RKO (cell line): ENCODE measurements at regions not wholly inside any gene's neighbourhood (a gene's known extent, or its start where the extent isn't known, plus 50 kb on each side); places are given as distances from the start of the nearest gene placed in this dataset.
A peak's percentile ranks its signal among the peaks of the same experiment; 100 is the strongest.

Experiments used
- DNase-seq: peaks from one replicate; pipeline ENCODE4 v3.0.0-alpha.2; 2016; ENCODE audit warnings: low spot score

DNA sequence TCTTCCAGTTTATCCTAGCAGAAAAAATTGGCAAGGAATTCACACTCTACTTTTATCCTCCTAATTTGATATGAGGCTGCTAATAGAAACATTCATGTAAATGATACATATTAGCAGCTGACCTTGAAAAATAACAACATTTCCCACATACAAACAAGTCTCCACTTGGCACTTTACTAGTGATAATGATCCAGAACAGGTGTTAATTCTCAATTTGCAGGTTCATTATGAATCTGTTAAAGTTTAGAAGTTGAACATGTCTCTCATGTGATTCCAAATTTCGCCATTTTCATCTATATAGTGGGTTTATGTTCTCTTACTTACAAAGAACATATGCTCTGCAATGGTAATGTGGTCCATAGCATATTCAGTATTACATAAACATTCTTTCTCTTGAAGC, 1396.8 kb upstream of the LRRTM3 start:
- no peak for DNase-seq

DNA sequence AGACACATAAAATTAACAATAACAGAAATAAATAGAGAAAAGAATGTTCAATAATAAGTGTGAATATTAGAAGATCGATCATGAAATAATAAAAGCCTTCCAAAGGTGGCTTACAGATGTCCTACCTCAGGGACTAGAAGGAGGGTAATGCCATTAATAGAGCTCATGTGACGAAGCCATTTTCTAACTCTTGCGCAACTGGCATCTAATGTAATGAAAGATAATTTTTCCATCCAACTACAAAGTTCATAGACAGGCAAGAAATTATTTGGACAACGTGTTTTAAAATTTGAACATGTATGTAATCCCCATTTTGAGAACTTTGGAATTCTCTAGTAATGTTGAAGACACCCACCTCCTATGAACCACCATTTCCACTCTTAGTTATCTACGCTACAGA, 1394.3 kb upstream of the LRRTM3 start:
- no peak for DNase-seq

DNA sequence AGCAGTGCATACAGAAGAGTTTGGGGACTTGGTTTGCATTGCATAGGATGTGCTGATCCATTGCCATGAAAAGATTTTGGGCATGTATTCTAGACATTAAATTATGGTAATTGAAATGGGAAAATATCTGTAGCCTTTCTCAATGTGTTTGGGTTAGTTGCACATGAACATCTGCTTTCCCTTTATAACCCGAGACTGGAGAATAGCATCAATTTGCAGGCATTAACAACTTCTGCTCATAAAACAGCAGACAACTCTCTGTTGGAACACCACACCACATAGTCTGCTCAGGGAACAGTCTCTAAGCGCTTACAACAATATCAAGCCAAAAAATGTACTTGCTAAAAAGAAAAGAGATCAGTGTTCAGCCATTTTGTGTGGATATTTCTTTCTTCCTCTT, 1391.1 kb upstream of the LRRTM3 start:
- no peak for DNase-seq

DNA sequence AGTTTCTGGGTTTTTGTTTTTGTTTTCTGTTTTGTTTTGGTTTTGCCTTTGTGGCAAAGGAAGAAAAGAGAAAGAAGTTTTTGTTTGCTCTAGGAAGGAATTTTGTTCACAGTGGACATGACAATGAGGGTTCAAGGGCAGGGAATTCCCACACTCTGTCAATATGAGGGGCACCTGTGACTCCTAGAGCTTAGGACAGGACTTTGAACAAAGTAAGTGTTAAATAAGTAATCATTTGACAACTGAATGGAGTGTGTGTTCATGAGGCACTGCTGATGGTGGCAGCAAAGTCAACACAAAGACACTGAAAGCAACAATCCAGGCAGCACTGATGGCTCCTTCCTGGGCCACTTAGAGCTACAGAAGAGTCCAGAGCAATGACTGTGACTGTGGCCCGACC, 1381.1 kb upstream of the LRRTM3 start:
- no peak for DNase-seq

DNA sequence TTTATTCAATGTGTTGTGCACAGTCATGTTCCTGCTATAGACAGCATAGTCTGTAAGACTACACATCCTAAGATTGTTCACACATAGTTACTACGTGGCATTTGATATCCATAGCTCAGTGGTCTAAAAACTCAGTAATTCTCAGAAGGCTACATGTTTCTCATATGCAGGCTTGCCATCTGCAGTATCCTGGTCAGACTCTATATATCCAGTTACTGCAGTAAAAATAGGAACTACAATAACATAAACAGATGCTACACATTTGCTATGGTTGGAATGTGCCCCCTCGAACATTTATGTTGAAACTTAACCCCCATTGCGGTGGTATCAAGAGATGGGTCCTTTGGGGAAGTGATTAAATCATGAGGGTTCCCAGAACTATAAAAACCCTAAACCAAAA, 1377.8 kb upstream of the LRRTM3 start:
- DNase-seq = no peak

DNA sequence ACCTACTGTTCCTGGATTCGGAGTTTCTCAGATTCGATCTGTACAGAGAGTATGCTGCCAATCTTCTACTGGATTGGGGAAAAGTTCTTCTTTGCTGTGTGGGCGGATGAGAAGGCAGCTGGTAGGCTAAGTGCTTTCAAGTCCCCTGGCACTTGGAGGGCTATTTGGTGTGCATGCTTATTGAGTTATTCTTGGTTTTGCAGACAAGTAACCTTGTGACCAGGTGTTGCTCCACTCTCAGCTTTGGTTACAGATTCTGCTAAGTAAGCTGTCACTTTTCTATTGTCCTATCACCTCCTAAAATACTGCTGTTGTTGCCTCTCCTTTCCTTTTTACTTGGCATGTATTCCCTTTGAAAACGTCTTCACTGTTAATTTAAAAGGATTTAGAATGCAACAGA, 1375.1 kb upstream of the LRRTM3 start:
- DNase-seq = no peak

DNA sequence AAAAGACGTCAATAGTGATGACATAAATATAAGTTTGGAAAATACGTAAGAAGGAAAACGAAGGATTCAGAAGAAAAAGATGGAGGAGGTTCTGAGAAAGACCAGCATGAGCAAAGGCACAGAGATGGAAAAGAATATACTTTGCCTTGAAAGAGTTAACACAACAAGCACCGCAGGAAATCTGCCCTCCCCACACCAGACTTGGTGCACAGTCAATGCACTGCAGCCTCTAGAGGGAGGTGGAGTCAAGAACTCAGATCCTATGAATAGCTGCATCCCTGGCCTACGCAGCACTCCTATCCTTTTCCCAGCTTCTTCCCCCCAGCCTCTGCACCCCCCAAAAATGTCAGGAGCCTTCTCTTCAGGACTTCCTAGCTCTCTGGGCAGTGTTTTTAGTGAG, 1370.6 kb upstream of the LRRTM3 start:
- no peak for DNase-seq

DNA sequence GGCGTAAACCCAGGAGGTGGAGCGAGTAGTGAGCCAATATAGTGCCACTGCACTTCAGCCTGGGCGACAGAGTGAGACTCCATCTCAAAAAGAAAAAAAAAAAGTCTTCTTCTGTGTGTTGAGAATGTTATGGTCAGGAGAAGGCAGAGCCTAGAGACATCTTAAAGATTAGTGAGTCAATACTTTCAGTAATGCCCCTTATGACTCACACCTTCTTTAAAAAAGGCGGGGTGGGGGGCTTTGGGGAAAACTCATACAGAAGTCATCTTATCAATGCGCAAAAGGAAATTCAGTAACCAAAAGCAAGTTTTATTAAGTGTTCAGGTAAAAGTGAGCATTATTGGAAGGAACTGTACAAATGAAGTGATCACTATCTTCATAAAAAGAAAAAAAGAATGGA, 1369.8 kb upstream of the LRRTM3 start:
- DNase-seq = no peak

DNA sequence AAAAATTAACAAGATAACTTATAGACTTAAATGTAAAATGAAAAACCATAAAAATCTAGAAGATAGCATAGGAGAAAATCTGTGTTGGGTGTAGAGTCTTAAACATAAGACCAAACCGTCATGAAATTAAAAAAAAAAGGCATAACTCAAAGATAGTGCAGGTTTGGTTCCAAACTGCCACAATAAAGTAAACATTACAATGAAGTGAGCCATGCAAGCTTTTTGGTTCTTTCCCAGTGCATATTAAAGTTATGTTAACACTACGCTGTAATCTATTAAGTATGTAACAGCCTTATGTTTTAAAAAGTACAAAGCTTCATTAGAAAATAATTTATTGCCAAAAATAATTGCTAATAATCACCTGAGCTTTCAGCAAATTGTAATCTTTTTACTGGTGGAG, 1366.5 kb upstream of the LRRTM3 start:
- DNase-seq = no peak

DNA sequence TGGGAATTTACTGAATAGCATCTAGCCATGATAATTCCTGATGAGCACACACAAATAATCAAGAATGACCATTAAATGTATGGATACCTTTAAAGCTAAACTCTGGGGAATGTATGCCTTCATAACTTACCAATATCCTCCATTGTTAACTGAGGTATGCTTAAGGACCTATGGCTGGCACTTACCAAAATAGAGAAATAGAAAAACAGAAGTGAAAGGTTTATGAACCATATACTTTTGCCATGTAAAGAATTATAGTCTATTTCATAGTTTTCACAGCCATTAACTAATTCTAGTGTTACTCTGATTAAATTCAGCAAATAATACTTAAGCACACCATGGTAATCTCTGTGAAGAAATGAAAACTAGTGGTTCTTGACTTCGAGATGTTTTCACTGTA, 1360.6 kb upstream of the LRRTM3 start:
- DNase-seq = no peak

DNA sequence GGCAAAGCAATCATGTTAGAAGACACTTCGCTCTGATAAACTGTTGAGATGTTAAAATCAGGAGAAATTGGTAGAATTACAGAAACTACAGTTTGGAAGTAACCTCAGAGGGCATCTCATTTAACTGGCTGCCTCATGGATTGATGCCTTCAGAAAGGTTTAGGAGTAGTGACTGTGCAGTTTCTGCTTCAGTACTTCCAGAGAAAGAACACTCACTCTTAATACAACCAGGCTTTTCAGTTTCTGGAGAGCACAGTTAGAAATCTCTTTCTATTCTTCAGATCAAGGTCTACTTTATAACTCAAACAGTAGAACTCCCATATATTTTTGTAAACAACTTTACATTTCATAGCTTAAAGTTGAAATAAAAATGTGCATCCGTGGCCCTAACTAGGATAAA, 1358.9 kb upstream of the LRRTM3 start:
- DNase-seq = no peak

DNA sequence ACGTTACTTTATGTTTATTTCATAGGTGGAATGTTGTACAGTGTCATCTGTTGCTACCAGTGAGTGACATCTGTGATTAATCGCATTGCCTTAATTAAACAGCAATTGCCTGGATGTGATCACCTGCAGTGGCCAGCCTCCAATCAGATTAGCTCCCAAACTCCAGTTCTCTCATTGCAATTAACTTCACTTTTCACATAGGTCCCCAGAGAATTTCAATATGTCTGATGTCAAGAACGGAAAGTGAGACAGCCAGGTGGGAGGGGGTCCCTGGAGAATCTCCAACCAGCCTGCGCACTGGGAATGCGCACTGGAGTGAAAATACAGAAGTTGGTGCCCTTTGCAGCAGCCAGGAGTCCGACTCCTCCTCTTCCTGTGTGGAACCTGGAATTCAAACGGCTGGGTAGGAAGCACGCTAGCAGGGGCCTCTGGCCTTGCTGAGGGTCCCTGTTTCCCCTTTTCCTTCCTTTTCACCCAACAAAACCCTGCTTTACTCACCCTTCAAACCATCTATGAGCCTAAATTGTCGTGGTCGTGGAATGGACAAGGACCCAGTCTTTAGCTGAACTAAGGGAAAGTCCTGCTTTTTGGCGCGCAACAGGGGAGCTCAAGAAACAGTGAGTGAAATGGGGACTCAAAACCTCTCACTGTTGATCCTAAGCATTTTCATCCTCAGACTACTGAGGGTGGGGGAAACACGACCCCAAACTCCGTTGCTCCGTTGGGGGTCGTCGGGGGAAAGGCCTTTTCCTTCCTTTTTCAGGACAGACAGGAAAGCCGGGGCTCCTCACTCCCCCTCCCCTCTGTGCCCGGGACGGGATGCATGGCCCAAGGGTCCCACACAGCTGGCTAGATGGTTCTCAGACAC, 1355.5 kb upstream of the LRRTM3 start:
- peak; percentile 65 for DNase-seq

DNA sequence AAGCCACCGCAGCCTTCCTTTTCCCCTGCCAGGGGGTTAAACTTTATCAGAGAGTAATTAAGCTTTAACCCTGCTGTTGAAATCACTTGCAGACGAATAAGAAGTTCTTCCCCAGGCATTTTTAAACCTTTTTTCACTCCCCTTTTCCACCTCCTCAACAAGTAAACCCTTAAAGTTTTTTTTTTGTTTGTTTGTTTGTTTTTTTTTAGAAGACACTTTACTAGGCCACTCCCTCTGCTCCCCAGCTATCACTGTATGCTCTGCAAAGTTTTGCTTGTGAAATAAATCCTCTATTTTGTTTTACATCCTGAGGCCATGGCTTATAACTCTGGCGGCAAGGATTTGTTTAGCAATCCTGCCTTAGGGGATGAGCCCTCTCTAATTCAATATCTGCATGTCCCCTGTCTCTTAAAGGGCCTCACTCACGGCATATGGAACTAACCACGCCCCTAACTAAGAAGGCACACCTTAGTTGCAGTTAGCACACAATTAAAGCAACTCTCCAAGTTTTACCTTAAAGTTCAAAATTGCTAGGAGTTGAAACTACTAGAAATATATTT, 1354.7 kb upstream of the LRRTM3 start:
- DNase-seq = peak; percentile 32

DNA sequence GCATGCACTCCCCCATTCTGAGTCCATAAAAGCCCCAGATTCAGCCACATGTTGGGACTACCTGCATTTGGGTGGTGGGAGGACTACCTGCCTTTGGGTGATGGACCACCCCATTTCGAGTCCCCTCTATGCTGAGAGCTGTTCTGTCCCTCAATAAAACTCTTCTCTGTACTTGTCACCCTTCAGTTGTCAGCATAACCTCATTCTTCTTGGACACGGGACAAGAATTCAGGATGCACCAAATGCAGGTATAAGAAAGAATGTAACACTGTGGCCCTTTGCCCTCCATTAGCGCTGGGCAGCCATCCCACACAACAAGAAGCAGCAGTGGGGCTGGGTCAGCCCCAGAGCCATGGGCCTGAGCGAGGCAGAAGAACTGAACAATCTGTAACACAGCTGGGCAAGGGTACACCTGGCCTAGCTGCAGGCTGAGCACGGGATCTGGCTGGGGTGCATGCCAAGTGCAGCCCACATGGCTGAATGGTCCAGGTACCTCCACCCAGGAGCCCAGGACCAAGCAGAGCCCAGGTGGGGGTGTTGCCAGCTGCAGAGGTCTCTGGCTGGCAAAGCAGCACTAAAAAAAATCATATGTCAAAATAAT, 1344.3 kb upstream of the LRRTM3 start:
- DNase-seq = no peak

DNA sequence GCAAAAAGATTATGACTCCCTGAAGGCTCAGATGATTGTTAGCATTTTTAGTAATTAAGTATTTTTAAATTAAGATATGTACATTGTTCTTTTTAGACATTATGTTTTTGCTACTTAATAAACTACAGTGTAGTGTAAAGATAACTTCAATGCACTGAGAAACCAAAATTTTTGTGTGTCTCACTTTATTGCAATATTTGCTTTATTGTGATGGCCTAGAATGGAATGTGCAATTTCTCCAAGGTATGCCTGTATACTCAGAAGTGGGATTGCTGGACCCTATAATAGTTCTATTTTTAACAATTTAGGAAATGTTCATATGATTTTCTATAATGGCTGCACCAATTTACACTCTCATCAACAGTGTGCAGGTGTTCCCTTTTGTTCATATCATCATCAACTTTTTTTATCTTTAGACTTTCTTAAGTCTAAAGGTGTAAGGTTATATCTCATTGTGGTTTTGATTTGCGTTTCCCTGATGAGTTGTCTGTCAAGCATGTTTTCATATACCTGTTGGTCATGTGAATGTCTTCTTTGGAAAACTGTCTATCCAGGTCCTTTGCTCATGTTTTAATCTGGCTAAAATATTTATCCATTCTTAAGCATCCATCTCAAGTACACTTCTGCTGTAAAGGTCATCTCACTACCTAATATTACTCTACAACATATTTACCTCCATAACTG, 1323.5 kb upstream of the LRRTM3 start:
- DNase-seq = no peak

DNA sequence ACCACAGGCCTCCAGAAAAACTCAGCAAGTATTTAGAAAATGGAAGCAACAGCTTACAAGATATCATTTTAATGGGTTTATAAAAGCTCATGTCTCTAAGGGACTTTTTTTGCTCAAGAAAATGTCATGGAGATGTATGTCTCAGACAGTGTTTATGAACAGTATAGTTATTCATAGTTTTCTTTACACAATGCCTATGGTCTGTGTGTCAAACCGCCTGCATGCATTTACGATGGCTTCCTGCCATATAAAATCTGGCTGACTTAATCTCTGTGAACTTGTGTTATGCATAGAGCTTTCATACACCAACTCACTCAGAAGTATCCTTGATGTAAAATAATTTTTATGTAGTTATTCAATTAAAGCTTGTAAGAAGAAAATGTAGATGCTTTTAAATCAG, 1314.2 kb upstream of the LRRTM3 start:
- no peak for DNase-seq

DNA sequence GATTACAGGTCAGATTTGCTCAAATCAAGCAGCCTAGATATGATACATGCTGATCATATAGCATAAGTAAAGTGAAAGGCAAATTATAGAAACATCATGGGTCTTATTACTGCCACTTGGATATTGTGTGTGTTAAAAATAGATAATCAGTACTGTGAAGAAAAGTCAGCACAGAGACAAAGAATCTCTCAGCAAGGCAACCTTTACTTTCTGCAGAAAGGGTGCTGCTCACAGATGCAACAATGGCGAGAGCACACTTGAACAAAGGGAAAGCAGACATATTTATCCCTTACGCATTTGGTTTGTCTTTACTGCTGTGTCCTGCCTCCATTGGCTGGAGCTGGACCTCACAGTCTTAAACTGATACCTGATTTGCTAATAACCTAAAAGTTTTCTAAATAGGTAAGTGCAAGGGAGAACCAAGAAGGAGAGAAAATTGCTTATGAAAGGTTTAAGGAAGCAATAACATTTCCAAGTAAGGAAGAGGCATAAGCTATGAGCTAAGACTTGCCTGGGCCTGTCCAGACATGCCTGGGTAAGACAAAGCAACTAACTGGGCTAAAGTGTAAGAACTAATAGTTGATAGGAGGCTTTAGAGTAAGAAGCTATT, 1310.8 kb upstream of the LRRTM3 start:
- no peak for DNase-seq

DNA sequence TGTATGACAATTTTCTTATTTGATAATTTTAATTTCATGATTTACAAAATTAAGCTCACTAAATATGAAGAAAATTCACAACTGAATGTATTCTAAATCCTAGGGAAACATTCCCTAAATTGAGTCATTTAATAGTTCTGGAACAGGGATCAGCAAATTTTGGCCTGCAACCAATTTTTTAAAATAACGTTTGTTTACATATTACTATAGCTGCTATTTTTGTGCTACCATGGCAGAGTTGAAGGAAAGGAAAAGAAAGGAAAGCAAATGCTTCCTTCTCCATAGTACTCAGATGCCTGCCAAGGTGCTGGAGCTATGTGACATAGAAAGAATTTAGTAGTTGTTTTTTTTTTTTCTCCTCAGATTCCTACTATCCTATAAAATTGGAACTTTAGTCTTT, 1307.7 kb upstream of the LRRTM3 start:
- no peak for DNase-seq

DNA sequence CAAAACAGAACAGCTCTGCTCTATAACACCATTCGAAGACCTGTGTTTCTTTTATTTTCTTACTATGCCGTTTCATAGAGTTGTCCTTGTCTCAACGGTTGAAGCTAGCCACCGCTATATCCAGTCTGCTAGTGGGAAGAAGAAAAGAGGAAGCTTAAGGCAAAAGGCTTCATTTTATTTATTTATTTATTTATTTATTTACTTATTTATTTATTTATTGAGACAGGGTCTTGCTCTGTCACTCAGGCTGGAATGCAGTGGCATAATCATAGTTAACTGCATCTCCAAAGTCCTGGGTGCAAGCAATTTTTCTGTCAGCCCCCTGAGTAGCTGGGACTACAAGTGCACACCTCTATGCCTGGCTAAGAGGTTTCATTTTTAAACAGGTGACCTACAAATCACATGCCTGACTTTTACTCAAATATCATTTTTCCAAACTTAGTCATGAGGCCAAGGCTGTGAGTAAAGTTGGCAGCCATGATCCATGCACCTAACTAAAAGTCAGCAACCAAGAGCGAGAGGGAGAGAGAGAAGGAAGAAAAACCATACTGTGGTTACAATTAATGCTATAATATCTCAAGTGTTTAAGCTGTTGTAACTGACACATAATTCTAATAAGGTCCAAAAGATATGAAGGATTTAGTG, 1305.3 kb upstream of the LRRTM3 start:
- no peak for DNase-seq

DNA sequence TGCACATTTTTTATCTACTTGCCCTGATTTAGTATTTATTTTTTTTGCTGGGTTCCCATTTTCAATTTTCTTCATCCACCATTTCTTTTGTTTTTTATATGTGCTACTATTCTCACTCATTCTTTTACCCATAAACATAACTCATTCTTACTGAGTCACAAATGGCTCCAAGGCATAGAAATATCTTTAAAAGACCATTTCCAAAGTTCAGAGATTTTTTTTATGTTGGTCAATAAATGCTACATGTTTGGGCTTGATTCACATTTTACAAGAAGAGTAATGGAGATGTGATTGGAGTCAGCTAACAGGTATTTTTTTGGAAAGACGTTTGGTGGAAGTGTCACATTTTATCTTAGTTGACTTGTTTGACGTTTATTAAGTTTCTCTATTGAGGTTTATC, 1303.2 kb upstream of the LRRTM3 start:
- DNase-seq = no peak

DNA sequence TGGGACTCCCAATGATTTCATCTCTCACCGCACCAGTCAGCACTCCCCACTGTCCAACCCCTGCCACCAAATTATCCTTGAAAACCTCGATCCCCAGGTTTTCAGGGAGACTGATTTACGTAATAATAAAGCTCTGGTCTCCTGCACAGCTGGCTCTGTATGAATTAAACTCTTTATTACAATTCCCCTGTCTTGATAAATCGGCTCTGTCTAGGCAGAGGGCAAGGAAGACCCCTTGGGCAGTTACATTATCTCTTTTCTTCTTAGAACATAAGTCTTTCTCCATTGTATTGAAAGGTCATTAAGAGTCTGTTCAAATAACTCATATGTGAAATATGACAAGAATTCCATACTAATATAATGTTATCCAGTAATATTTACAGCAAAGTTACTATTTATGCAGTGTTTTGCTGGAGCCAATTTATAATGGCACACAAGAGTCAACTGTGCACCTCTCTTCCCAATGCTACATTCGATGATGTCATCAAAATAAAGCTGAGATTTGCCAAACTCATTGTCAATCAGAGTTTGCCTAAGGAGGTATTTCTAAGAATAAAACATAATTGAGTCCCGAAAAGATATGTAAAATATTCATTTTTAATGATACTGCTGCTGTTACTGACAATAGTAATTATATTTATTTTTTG, 1297.2 kb upstream of the LRRTM3 start:
- no peak for DNase-seq

DNA sequence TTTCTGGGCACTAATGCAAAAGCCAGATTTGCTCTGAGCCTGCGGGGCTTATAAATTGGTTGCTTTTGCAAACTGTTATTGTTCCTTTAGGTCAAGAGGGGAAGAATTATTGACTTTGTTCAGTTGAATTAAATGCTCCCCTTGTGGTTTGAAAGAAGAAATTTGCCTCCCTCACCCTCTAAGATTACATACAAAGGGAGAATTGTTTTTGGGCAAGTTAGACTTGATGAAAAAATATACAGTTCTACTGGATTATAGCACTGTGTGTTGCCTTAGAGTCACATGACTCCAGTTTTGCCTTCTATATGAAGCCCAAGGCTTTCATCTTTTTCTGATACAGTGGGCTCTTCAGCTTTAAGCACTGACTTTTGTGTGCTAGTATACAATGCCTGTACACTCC, 1265.8 kb upstream of the LRRTM3 start:
- DNase-seq = no peak
